ENCODE measurements at regions not wholly inside any gene's neighbourhood (a gene's known extent, or its start where the extent isn't known, plus 50 kb on each side); places are given as distances from the start of the nearest gene placed in this dataset.
"Not testable (repeated sequence)": the region's sequence is repeated elsewhere in the genome, so short reads cannot be mapped to it uniquely, and the experiment has no call there.

- DNase-seq (ENCODE audit: low read depth in 2 of 2) = not testable (repeated sequence)
Measured at GRCh38 chr7:29699723-29700122, 106.6 kb upstream of the WIPF3 start.

GRCh38 chr7:29701540-29701939 lies 104.8 kb upstream of the WIPF3 start:
- DNase-seq (ENCODE audit: low read depth in 2 of 2) = not testable (repeated sequence)

- DNase-seq (ENCODE audit: low read depth in 2 of 2) = not testable (repeated sequence)
Measured at GRCh38 chr7:29703830-29704229, 102.5 kb upstream of the WIPF3 start.

- not testable (repeated sequence) for DNase-seq (ENCODE audit: low read depth in 2 of 2)
Measured at GRCh38 chr7:29709002-29709401, 97.3 kb upstream of the WIPF3 start.

- not testable (repeated sequence) for DNase-seq (ENCODE audit: low read depth in 2 of 2)
Measured at GRCh38 chr7:29723127-29723526, 83.2 kb upstream of the WIPF3 start.

GRCh38 chr7:29723599-29723998 lies 82.7 kb upstream of the WIPF3 start:
- no peak for DNase-seq (ENCODE audit: low read depth in 2 of 2)

GRCh38 chr7:29729534-29730165 lies 76.7 kb upstream of the WIPF3 start:
- DNase-seq (ENCODE audit: low read depth in 2 of 2) = not testable (repeated sequence)

GRCh38 chr7:29734246-29734731 lies 72.0 kb upstream of the WIPF3 start:
- no peak for DNase-seq (ENCODE audit: low read depth in 2 of 2)

- DNase-seq (ENCODE audit: low read depth in 2 of 2) = not testable (repeated sequence)
Measured at GRCh38 chr7:29747645-29748245, 58.6 kb upstream of the WIPF3 start.

GRCh38 chr7:29748286-29749099 lies 57.8 kb upstream of the WIPF3 start:
- no peak for DNase-seq (ENCODE audit: low read depth in 2 of 2)

GRCh38 chr7:29749701-29750321 lies 56.5 kb upstream of the WIPF3 start:
- no peak for DNase-seq (ENCODE audit: low read depth in 2 of 2)

- DNase-seq (ENCODE audit: low read depth in 2 of 2) = not testable (repeated sequence)
Measured at GRCh38 chr7:29750373-29750940, 55.9 kb upstream of the WIPF3 start.

- DNase-seq (ENCODE audit: low read depth in 2 of 2) = not testable (repeated sequence)
Measured at GRCh38 chr7:29751012-29751411, 55.3 kb upstream of the WIPF3 start.

- no peak for DNase-seq (ENCODE audit: low read depth in 2 of 2)
Measured at GRCh38 chr7:29754874-29755490, 51.3 kb upstream of the WIPF3 start.
